ENCODE measurements at regions not wholly inside any gene's neighbourhood (a gene's known extent, or its start where the extent isn't known, plus 50 kb on each side); places are given as distances from the start of the nearest gene placed in this dataset.

GRCh38 chr9:75418518-75418917 lies 330.2 kb downstream of the OSTF1 start:
- TF ChIP-seq, protein P1, sequence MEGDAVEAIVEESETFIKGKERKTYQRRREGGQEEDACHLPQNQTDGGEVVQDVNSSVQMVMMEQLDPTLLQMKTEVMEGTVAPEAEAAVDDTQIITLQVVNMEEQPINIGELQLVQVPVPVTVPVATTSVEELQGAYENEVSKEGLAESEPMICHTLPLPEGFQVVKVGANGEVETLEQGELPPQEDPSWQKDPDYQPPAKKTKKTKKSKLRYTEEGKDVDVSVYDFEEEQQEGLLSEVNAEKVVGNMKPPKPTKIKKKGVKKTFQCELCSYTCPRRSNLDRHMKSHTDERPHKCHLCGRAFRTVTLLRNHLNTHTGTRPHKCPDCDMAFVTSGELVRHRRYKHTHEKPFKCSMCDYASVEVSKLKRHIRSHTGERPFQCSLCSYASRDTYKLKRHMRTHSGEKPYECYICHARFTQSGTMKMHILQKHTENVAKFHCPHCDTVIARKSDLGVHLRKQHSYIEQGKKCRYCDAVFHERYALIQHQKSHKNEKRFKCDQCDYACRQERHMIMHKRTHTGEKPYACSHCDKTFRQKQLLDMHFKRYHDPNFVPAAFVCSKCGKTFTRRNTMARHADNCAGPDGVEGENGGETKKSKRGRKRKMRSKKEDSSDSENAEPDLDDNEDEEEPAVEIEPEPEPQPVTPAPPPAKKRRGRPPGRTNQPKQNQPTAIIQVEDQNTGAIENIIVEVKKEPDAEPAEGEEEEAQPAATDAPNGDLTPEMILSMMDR (IDR thresholded peaks at IDR 0.05), result no peak

DNA sequence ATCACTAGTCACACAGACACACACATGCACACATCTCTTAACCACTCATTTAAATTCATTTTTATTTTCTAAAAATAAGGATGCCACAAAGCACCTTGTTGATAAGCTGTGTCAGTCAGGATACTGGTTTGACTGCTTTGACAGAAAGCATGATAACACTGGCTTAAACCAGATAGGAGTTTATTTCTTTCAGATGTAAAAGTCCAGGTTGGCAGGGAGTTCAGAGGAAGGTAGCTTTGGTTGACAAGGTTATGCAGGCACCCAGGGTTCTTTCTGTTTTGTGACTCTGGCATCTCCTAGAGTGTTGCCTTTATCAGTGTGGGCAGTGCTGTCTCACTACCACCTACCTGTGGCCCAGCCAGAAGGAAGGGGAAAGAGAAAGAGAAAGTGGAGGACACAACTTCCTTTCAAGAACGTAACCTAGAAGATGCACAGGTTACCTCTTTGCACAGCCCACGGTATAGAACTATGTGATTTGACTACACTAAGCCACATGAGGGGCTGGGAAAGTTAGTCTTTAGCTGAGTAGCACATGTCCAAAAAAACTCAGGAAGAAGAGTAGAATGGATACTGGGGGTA lies 334.7 kb downstream of the OSTF1 start:
- TF ChIP-seq, protein P1 (IDR thresholded peaks at IDR 0.05), result no peak

- TF ChIP-seq, protein P1 (IDR thresholded peaks at IDR 0.05), result no peak
Measured at GRCh38 chr9:75429531-75430475, 341.5 kb downstream of the OSTF1 start.

- TF ChIP-seq, protein P1 (IDR thresholded peaks at IDR 0.05), result no peak
Measured at GRCh38 chr9:75431375-75431774, 343.1 kb downstream of the OSTF1 start.

DNA sequence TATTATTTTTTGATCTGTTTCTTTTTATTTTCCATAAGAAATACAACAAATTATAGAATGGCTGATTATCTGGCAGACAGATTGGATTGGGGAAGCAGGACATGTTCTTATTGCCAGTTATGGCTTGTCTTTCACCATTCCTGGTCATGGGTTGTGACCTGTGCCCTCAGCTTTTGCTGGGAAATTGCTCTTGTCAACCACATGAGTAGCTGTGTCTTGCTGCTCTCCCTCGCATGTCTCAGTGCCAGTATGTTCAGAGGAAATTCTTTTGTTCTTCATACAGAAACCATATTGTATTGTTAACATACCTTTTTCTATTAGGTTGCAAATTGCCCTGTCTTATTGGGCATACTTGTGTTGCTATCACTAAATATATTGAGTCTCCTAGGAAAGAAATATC lies 344.1 kb downstream of the OSTF1 start:
- TF ChIP-seq, protein P1 (IDR thresholded peaks at IDR 0.05), result no peak

DNA sequence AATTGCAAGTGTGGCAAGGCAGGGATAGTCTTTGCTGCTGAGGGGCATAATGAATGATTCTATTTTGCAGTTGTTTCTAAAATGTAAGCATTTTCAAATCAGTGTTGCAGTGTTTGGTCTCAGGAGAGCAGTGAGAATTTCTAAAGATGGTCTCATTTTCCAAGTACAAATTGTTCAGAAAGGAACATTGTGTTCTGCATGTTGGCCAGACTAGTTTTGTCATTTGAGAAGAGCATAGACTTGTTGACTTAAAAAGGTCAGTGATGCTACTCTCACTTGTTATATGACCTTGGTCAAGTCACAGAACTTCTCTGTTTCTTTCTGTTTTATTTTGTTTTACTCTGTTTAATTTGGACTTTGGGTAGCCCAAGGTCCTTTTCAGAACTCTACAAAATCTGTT lies 344.6 kb downstream of the OSTF1 start:
- TF ChIP-seq, protein P1 (IDR thresholded peaks at IDR 0.05), result no peak

DNA sequence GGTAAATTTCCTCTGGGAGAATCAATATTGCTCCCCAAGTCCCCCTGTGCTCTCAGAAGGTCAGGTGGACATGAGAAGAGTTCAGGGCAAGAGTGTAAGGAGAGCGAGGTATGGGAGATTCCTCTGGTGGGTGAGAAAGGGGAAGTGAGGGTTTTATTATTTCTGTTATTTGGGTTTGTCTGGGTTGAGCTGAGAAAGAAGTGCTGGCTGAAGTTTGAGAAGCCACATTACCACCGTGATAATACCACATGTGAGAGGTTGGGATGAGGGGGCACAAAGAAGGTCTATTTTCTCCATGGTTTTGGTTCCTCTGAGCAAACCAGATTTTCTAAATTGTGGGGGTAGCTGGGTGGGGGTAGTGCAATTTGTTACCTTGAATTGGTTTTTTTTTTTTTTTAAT lies 350.4 kb downstream of the OSTF1 start:
- TF ChIP-seq, protein P1 (IDR thresholded peaks at IDR 0.05), result no peak

Data from LNCAP (cell line).